ENCODE measurements at regions not wholly inside any gene's neighbourhood (a gene's known extent, or its start where the extent isn't known, plus 50 kb on each side); places are given as distances from the start of the nearest gene placed in this dataset.

DNA sequence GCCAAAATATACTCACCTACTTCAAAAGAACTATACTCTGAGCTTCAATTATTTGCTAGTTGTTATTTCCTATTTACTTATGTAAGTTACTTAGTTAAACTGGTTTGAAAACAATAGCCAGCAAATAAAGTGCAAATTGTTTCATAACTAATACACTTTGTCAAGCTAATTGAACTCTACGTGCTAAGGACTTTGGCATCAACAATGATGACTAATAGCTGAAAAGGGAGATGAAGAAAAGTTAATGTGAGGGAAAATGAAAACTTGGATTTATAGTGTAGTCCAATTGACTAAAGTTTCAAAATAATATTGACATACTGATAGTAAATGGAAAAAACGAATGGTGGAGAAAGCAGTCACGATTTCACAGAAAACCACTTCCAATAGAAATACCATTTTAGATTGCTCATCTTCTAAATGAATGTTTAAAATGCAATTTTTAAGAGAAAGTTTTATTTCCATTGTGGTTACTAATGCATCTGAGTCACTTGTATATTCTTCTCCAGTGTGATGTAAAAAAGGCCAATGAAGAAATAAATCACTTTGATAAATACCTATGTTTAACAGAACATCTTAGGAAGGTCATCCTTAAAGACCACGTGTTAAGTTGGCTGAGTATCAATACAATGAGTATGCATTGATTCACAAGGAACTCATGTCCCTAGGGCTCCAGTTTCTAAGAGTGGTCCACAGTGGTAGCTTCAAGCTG, 455.2 kb downstream of the LTN1 start:
- DNase-seq: peak in 1 of 3 donors; percentile 96

DNA sequence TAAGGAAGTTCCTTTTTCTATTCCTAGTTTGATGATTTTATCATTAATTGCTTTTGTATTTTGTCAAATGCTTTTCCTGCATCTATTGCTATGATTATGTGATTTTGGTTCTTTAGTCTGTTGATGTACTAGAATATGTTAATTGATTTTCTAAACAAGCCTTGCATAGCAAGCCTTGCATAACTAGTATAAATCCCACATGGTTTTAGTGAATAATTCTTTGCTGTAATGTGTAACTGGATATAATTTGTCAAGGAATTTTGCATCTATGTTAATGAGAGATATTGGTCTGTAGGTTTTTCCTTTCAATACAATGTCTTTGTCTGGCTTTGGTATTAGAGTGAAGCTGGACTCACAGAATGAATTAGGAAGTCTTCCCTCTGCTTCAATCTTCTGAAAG, 460.2 kb downstream of the LTN1 start:
- DNase-seq: no peak

DNA sequence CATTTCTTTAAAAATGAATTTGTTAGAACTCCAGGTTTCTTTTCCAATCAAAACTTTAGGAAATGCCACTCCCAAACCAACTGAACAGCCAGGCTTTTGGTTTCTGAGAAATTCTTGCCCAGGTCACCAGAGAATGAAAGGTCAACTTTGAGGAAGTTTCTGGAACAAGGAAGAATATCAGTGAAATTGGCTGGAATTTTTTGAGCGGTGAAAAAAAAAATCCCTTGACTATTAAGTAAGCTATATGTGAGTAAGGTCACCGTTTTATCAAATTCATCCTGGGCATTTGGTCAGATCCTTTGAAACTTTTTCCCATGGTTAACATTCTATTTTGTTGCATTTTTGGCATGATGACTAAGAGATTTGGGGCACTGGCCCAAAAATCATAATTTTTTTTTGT, 469.3 kb downstream of the LTN1 start:
- no peak for DNase-seq

DNA sequence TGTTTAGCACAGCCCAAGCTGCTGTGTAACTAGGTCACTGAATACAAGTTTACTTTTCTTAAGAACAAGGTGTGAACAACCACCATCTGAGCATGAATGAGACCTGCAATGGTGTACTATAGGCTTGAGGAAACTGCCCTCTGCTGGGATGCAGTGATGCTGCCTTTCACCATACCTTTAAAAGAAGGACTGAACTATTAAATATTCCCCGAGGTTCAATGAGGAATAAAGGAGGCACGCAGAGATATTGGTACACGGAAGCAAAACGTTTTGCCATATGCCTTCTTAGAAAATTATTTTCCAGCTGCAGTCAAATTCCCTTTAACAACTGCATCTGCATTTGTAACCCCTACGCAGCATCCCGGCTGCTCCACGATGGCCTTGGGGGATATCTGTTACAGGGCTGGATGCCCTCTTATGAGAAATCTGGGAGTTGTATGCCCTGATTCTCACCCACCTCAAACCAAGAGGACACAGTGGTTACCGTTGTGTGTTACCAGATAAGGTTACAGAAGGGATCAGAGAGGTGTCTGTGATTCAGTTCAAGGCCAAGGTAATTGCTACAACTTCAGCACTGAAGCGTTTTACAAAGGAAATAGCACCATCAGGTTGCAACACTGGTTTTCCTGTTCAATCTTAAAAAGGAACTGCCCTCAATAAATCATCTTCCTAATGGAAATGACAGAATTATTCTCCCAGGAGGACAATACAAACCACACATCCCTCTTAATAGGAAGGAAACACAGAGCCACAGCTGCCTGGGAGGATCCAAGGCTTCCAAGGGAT, 470.5 kb downstream of the LTN1 start:
- DNase-seq: peak; percentile 42 to 72 (median 56)

DNA sequence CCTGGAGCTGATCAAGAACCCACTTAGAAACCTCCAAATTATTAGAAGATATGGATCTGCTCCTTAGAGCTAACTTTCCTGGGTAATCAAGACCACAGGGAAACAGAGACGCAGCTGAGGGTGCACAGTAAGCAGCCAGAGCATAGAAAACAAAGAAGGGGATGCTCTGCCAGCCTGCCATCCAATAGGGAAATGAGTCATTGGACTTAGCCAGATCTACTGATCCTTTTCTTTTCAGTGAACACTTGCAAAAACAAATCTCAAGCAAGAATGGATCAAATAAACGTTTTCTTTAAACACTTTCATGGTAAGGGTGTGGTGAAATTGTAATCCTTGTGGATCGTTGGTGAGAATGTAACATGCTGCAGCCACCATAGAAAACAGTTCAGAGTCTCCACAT, 474.0 kb downstream of the LTN1 start:
- DNase-seq: no peak

DNA sequence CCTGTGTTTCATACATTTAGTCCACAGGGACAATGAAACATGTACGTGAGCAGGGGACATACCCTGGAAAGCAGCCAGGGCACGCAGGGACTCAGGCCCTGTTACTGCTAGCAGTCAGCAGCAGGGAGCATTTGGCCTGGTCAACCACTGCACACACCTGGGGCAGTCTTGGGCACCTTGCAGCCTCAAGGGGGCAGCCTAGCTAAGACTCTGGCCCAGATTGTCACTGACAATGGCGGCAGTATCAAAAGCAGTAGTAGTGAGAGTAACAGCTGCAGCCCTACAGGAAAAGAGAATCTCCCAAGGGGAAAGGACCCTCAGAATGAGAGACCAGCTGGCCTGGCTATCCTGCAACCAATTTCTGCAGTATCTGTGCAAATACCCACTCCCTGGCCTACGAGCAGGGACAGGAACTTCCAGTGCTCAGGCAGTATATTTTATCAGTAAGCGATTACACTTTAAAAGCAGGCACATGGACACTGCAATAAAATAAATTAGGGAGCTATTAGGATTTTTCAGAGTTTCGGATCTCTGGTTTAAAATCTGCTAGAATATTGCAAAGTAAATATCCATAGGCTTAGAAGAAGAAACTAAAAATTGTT, 475.6 kb downstream of the LTN1 start:
- DNase-seq: peak in 2 of 3 donors; percentile 20 to 52

DNA sequence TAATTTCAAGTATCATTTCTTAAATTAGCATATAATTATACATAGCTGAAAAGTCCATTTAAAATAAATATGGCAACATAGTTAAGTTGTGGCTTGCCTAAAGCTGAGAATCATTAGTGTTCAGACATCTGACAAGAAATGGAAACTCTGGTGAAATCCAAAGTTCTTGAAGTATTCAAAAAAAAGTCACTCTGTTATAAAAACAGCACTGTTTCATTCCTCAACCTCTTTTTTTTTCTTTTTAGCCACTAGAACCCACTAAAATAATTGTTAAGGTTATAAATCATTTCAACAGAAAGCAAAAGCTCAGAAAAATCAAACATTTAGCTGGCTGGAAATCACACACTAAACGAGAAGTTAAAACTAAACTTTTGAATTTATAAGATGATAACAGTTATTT, 476.7 kb downstream of the LTN1 start:
- peak in 1 of 3 donors; percentile 13 for DNase-seq

DNA sequence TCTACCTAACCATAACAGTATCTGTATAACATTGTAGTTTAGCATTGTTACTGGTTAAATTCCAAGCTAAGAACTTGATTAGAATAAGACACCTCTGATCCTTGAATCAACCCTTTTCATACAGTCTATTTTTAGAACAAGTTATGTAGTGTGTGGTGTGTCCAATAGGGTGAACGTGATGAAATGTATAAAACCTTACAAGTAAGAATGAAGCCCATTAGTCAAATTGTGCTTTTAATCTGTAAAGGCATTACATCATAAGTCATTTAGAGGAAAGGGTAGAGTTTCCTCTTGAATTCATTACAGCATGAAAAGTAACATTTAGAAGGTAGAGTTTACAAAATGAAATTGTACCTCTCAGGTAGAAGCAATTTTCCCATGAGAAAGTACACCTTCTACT, 479.2 kb downstream of the LTN1 start:
- DNase-seq: no peak

DNA sequence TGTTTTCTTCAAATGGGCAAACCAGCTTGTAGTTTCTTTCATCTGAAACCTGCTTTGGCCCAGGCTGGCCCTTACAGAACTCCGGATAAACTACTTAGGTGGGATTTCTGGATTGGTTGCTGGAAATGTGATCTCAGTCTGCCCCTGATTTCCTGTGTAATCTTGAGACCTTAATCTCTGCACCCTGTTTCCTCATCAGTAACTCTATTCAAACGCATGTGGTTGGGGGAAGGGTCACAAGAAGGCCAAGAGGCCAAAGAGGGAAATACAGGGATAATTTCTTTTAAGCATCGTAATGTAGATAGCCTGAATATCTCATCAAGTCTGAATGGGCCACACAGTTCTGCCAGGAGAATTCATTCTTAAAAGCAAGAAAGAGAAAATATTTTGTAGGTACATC, 483.6 kb downstream of the LTN1 start:
- no peak for DNase-seq

DNA sequence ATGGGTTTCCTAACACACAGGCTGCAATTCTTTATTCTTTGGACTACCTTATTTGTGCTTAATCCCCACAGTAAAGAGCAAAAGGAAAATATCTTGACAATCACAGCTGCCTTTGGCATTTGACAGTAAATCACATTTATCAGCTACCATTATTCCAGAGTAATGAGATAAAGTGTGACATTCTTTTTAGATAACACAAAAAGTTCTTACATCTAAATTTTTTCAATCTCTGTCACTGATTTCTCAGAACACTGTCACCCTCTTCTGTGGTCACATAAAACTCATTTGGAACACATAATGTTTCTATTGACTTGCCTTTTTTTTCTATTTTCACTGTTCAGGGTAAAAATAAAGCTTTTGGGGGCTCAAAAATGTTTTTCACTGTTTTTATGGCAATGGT, 484.6 kb downstream of the LTN1 start:
- DNase-seq: no peak

DNA sequence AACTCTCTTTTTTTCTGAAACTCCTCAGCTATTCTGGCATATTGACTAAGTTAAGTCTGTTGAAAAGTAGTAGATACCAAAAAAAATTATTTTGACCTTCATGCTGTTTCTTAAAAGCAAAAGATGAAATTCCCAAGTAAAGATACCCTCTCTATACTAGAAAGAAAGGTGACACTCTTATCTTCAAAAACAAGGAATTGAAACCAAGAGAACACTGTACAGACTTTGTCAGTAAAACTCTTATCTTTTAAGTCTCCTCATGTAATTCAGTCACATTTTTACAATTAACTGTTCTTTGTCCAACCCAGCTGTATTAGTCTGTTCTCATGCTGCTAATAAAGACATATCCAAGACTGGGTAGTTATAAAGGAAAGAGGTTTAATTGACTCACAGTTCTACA, 496.2 kb downstream of the LTN1 start:
- no peak for DNase-seq

DNA sequence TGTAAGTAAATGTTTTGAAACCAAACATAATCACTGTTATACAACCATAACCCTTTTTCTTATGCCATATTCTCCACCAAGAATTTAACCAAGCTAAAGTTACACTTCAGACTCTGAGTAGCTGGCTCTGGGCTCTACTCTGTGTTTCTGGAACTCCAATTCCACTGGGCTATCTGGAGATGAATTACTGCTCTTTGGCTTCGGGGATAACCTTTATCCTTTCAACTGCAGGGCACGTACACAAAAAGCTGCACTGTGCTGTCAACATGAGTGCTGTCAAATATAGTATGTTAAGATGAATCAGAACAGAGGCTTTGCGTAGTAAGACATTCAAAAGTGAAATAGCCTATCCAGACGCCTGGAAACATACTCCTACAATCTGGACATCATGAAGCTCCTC, 500.6 kb downstream of the LTN1 start:
- no peak for DNase-seq

DNA sequence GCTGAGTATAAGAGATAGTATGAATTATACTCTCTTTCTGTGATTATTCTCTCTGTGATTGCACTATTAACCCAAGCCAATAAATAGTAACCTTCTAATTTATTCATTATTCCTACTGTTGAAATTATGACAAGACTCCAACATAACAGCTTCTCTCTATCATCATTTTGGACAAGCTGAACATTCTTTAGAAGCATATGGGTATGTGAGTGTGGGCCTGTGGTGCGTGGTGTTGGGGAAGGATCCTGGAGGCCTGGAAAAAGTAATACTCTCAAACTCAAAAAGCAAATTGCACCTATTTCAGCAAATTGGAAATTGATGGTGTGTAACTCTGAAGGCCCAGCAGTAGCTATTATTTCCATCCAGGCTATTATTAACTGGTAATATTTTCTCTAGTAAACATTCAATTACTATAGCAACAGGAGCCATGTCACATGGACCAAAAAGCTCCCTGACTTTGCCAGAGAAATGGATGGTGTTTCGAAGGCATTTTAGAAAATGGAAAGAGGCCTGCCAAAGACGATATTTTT, 502.8 kb downstream of the LTN1 start:
- DNase-seq: peak in 2 of 3 donors; percentile 8 to 24

DNA sequence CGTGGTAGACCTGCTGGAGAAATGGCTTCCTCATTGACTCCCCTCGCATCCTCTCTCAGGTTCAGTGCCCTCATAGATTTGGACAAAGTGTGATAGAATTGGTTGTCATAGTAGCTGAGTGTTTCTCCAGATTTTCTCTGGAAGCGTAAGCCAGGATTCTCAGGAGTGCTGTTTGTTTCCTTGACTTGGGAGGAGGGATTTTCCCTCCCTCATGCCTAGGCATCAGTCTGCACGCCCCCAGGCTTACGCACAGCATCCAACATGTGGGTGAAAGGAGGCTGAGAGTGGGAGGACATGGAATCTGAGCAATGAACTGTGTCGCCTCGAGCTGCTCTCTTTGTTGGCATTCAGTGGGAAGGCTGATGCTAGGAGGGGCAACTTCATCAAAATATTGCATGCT, 503.5 kb downstream of the LTN1 start:
- DNase-seq: peak in 2 of 3 donors; percentile 43 to 56

DNA sequence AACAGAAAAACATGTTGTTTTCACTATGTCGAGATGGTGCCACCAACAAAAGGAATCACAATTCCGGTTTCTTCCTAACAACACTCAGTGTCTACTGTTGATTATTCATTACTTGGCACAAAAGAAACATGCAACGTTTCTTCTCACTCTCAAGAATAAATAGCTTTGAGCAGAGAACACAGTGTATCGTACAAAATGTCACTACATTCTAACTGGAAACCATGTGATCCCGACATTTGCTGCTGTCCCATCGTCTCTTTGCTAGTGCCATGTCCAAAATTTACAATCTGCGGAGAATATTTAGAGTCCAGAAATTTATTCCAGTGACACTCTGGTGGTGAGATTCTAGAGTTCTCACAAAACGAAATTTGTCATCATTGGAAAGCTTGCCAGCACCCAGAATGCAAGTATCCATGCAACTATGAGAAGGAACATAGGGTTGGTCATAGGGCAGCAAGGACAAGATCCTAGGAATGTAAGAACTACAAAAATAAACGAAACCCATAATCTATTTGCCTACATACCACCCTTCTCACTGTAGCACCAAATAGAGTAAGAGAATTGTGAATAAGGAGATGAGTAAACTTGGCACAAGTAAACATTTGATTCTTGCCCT, 505.1 kb downstream of the LTN1 start:
- no peak for DNase-seq

DNA sequence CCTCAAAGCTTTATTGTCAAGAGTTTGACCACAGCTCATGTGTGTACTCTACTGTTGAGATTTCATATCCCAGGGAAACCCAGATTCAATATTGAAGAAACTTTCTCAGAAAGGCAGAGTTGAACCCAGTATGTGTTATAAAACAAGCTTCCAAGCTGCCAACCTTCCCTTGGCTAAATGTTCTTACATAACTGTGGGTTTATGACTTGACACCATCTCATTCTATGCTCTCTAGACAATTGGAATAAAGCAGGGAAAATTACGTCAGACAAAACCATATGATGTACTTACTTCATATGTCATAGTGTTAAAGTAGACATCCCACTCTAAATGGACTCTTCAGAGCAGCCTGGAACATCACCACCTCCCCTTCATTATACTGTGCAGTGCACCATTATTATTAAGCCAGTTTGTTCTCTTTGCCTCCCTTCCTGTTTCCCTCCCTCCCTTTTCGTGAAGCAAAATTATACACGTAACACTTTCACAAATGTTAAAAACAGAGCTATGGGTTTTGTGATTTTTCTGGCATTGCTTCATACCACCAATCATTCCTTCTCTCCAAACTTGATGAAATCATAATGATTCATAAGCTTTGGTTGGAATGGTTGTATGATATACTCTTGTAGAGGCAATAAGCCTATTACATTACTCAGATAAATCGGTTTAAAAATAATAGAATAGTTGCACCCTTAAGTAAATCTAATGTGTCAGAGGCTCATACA, 507.2 kb downstream of the LTN1 start:
- DNase-seq: peak in 1 of 3 donors; percentile 86

DNA sequence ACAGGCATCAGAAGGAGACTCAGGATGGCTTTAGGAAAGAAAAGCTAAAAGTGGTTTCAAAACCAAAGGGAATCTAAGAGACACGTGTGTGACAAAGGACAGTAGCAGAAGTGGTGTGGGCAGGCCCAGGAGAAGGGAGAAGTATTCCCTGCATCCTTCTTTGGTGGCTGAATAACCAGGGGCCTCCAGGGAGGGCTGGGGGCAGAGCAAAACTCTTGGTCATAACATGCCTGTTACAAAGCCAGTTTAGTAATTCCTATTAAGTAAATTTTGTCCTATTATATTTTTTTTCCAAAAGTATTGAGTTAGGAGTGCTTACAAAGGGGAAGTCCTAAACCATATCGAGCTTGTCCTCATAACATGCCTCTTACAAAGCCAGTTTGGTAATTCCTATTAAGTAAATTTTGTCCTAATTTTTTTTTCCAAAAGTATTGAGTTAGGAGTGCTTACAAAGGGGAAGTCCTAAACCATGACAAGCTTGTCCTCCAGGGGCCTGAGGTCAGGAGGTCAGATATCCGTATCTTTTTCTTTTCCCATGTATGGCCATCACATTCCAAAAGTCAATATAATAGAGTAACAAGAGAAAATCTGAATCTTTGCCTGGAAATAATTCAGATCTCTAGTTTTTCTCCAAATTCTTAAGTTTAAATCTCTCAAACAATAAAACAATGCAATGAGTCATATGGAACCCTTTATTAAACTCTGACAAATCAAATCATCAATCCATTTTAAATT, 509.2 kb downstream of the LTN1 start:
- DNase-seq: peak in 1 of 3 donors; percentile 50

DNA sequence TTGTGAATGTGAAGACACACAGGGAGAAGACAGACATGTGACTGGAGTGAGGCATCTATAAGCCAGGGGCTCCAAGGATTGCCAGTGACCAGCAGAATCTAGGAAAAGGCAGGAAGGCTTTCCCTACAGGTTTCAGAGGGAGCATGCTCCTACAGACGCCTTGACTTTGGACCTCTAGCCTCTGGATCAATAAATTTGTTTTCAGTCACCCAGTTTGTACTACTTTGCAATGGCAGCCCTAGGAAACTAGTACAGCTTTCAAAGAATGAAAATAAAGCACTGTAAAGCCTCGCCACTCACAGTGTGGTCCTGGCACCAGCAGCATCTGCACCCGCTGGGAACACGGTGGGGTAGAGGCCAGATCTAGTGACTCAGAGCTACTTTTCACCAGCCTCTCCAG, 510.0 kb downstream of the LTN1 start:
- DNase-seq: no peak

DNA sequence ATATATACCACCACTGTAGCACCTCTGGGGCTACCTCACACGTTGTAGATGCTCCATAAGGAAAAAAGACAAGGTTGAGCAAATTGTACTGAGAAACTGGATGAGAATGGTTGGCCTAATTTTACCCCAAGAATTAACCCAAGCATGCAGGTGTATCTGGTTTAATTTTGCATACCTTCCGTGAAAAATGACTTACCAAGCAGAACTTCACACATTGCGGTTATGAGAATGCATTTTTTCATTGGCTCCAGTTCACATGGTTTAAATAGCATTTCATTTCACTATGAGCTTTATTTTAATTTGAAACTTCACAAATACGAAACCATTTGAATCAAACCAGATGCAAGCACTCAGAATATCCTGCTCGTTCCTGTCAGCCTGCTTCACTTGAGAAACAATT, 512.2 kb downstream of the LTN1 start:
- DNase-seq: peak in 1 of 3 donors; percentile 31

DNA sequence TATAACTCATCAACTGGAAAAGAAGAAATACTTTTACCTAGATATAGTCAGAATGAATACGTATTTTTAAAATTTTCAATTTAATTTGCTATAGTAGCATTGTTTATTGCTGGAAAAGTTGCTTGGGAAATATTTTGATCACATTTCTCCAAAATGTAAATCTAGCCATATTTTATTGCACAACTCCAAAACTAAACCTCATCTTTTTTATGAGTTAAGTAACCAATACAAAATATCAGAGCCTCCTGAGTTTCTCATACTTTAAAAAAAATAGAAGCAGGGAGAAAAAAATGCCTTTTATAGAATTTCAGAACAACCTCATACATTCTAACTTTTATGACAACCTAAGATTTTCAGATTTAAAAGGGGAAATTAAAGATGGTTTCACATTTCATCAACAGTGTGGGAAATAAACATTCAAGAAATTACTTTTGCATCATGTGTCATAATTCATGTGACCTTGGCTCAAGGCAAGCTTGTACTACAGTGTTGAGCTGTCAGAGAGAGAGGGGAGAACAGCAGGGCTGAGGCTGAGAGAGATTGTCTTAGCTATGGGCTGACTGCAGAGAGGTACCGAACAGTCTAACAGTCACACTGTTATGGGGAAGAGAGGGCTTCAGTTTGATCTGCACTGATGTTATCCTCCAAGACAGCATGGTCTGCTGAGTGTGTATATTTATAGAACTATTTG, 519.0 kb downstream of the LTN1 start:
- no peak for DNase-seq
